ENCODE measurements at regions not wholly inside any gene's neighbourhood (a gene's known extent, or its start where the extent isn't known, plus 50 kb on each side); places are given as distances from the start of the nearest gene placed in this dataset.

- TF ChIP-seq CTCF (IDR thresholded peaks at IDR 0.05), result no peak
- no peak for TF ChIP-seq POLR2A (IDR thresholded peaks at IDR 0.05)
- no peak for TF ChIP-seq EP300 (IDR thresholded peaks at IDR 0.05)
These were observed 75.4 kb upstream of the FRMD1 start for GRCh38 chr6:168154263-168154917.
